ENCODE measurements at regions not wholly inside any gene's neighbourhood (a gene's known extent, or its start where the extent isn't known, plus 50 kb on each side); places are given as distances from the start of the nearest gene placed in this dataset.

DNA sequence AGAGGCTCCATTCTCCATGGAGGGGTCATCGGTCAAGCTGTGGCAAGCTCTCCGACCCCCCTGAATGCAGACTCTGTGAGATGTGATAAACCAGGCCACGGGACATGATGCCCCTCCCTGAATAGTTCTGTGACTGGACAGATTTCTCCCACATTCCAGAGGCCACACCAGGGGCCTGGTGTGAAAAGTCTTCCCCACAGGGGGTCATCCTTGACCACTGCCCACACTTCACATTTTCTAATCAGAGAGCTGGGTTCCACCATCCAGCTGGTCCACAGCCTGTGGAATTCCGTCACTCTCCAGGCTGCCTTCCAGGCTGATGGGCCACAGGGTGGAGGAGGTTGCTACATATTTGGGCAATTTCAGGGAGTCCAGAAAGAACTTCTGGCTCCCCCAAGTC lies 51.3 kb upstream of the CYRIA start:
- no peak for TF ChIP-seq POLR2A (IDR thresholded peaks at IDR 0.05; ENCODE audit: low read depth, low read length)
- TF ChIP-seq POLR2AphosphoS5 (IDR thresholded peaks at IDR 0.05; ENCODE audit: low read depth, low read length): no peak
